ENCODE measurements at regions not wholly inside any gene's neighbourhood (a gene's known extent, or its start where the extent isn't known, plus 50 kb on each side); places are given as distances from the start of the nearest gene placed in this dataset.
"Not testable (repeated sequence)": the region's sequence is repeated elsewhere in the genome, so short reads cannot be mapped to it uniquely, and the experiment has no call there.

- DNase-seq: no peak
- intact Hi-C loops (cut with DNase I): no loop called here
Measured at GRCh38 chr6:151671195-151671594, 136.3 kb upstream of the ESR1 start.

GRCh38 chr6:151674578-151674977 is 132.9 kb upstream of the ESR1 start:
- intact Hi-C loops (cut with DNase I): no loop called here
- no peak for DNase-seq

- intact Hi-C loops (cut with DNase I): no loop called here
- DNase-seq: peak in 5 of 42 donors; percentile 9 to 30 (median 13)
Measured at GRCh38 chr6:151675746-151676459, 131.6 kb upstream of the ESR1 start.

GRCh38 chr6:151676460-151676945 is 131.0 kb upstream of the ESR1 start:
- no peak for DNase-seq
- intact Hi-C loops (cut with DNase I): no loop called here

- intact Hi-C loops (cut with DNase I): no loop called here
- DNase-seq: no peak
Measured at GRCh38 chr6:151677404-151677803, 130.1 kb upstream of the ESR1 start.

GRCh38 chr6:151679081-151679480 is 128.4 kb upstream of the ESR1 start:
- no peak for DNase-seq
- intact Hi-C loops (cut with DNase I): no loop called here

GRCh38 chr6:151679941-151680340 is 127.5 kb upstream of the ESR1 start:
- DNase-seq: no peak
- intact Hi-C loops (cut with DNase I): no loop called here

GRCh38 chr6:151680846-151681432 is 126.5 kb upstream of the ESR1 start:
- intact Hi-C loops (cut with DNase I): no loop called here

GRCh38 chr6:151681433-151682059 is 125.9 kb upstream of the ESR1 start:
- intact Hi-C loops (cut with DNase I): no loop called here
- DNase-seq: no peak

More at GRCh38 chr6:151680846-151681432, 126.5 kb upstream of the ESR1 start:
- DNase-seq: no peak

GRCh38 chr6:151682251-151682650 is 125.2 kb upstream of the ESR1 start:
- no peak for DNase-seq
- intact Hi-C loops (cut with DNase I): no loop called here

GRCh38 chr6:151682922-151683321 is 124.6 kb upstream of the ESR1 start:
- DNase-seq: no peak
- intact Hi-C loops (cut with DNase I): no loop called here

GRCh38 chr6:151683381-151683780 is 124.1 kb upstream of the ESR1 start:
- intact Hi-C loops (cut with DNase I): no loop called here
- no peak for DNase-seq

- no peak for DNase-seq
- intact Hi-C loops (cut with DNase I): no loop called here
Measured at GRCh38 chr6:151689499-151690201, 117.8 kb upstream of the ESR1 start.

- no peak for DNase-seq
- intact Hi-C loops (cut with DNase I): no loop called here
Measured at GRCh38 chr6:151690303-151690702, 117.2 kb upstream of the ESR1 start.

- intact Hi-C loops (cut with DNase I): no loop called here
- DNase-seq: peak in 2 of 42 donors; percentile 10 to 16
Measured at GRCh38 chr6:151690768-151691562, 116.5 kb upstream of the ESR1 start.

- intact Hi-C loops (cut with DNase I): no loop called here
Measured at GRCh38 chr6:151692216-151692615, 115.3 kb upstream of the ESR1 start.

GRCh38 chr6:151693366-151693765 is 114.1 kb upstream of the ESR1 start:
- intact Hi-C loops (cut with DNase I): no loop called here
- no peak for DNase-seq

More at GRCh38 chr6:151692216-151692615, 115.3 kb upstream of the ESR1 start:
- no peak for DNase-seq

- intact Hi-C loops (cut with DNase I): no loop called here
- DNase-seq: no peak
Measured at GRCh38 chr6:151695156-151695555, 112.3 kb upstream of the ESR1 start.

- intact Hi-C loops (cut with DNase I); DNase-seq: not testable (repeated sequence)
Measured at GRCh38 chr6:151696302-151696701, 111.2 kb upstream of the ESR1 start.
